ENCODE measurements at regions not wholly inside any gene's neighbourhood (a gene's known extent, or its start where the extent isn't known, plus 50 kb on each side); places are given as distances from the start of the nearest gene placed in this dataset.

DNA sequence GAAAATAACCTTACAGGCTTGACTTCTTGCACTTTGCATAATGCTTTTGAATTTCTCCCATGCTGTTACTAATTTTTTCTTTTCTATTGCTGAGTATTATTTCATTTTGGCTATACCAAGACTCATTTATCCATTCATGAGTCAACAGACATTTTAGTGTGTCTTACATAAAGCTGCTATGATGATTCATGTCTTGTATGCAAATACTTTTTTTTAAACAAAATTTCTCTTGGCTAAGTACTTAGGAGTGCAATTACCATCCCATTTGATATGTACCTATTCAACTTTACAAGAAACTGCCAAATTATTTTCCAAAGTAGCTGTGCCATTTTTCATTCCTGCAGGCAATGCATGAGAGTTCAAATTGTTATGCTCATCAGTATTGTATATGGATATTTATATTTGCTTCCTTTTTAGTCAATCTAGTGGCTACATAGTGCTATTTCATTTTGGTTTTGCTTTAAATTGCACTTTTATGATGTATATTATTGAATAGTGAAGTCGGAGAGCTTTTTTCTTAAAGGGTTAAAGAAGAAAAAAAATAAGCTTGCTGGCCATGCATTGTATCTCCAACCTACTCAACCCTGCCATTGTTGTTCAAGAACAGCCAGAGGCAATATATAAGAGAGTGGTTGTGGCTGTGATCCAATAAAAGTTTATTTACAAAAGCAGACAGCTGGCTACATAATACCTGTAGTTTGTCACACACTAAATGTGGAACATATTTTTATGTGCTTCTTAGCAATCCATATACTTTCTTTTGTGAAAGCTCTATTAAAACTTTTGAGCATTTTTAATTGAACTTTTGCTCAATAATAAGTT lies 862.8 kb downstream of the KCNT2 start:
- CTCF ChIA-PET: no interaction called here
- no TSS peak for BruUV-seq (replicated peaks)
- no peak overlapping the region for H2AFZ ChIP-seq

DNA sequence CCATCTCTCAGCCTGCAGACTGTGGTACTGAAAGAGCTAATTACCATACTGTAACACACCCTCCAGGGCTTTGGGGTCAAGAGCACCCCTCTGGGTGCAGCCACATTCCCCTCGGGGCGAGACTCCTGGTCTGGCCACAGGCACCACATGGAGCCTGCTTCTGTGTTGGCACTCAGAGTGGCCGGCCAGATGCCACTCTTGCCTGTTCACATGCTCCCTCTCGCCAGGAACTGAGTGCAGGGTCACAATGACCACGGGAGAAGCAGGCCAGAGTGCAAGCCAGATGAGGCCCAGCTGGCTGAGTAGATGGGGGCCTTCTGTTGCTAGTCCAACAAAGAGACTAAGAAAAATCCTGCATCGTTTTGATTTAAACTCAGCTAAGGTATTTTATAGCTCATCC lies 864.0 kb downstream of the KCNT2 start:
- Histone ChIP-seq H3K79me2 (ENCODE audit: low read depth) (no peaks in the 10 kb centered on the region), H3K9me3 (ENCODE audit: insufficient read depth, low read depth) (peaks cover 4% of the 10 kb centered on the region; the same call in 1 of the 2 replicates), H3K4me3 (no peak overlapping the region), H3F3A (ENCODE audit: insufficient read depth, low read depth) (no peaks in the 10 kb centered on the region), H3K36me3 (ENCODE audit: low read depth) (no peaks in the 10 kb centered on the region), H3K4me1 (replicated peaks; ENCODE audit: insufficient read depth) (no peaks in the 10 kb centered on the region), H3K9me2 (ENCODE audit: insufficient read depth) (no peaks in the 10 kb centered on the region), H2AFZ (no peak overlapping the region), H3K27me3 (ENCODE audit: insufficient read depth, low read depth) (no peaks in the 10 kb centered on the region), H4K20me1 (ENCODE audit: insufficient read depth) (no peaks in the 10 kb centered on the region), H3K4me2 (no peak overlapping the region), H3K27ac (no peak overlapping the region)
- no TSS peak for BruUV-seq (replicated peaks)
- TF ChIP-seq EZH2 (IDR thresholded peaks at IDR 0.05; ENCODE audit: low read depth): no peak
- TF ChIP-seq, protein P1, sequence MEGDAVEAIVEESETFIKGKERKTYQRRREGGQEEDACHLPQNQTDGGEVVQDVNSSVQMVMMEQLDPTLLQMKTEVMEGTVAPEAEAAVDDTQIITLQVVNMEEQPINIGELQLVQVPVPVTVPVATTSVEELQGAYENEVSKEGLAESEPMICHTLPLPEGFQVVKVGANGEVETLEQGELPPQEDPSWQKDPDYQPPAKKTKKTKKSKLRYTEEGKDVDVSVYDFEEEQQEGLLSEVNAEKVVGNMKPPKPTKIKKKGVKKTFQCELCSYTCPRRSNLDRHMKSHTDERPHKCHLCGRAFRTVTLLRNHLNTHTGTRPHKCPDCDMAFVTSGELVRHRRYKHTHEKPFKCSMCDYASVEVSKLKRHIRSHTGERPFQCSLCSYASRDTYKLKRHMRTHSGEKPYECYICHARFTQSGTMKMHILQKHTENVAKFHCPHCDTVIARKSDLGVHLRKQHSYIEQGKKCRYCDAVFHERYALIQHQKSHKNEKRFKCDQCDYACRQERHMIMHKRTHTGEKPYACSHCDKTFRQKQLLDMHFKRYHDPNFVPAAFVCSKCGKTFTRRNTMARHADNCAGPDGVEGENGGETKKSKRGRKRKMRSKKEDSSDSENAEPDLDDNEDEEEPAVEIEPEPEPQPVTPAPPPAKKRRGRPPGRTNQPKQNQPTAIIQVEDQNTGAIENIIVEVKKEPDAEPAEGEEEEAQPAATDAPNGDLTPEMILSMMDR (conservative IDR thresholded peaks at IDR 0.05): no peak
- ChIA-PET POLR2A (ENCODE audit: unreplicated experiment) (interaction anchor here (0.6 kb wide), 1 partner anchor 748 kb away, joined by 4 read pairs; no protein-coding TSS in a partner anchor), CTCF (no interaction called here)
- DNase-seq: no peak
- intact Hi-C loops (cut with micrococcal nuclease; ENCODE audit: unreplicated experiment): no loop called here

More for the DNA sequence above, 862.8 kb downstream of the KCNT2 start:
- no peaks in the 10 kb centered on the region for H3K79me2 ChIP-seq (ENCODE audit: low read depth)
- H3K4me2 ChIP-seq: no peak overlapping the region
- H3K9me3 ChIP-seq (ENCODE audit: insufficient read depth, low read depth): peaks cover 4% of the 10 kb centered on the region; the same call in 1 of the 2 replicates
- no peak for DNase-seq
- H3K9me2 ChIP-seq (ENCODE audit: insufficient read depth): no peaks in the 10 kb centered on the region
- H3K4me3 ChIP-seq: no peak overlapping the region
- POLR2A ChIA-PET (ENCODE audit: unreplicated experiment): no interaction called here
- TF ChIP-seq EZH2 (IDR thresholded peaks at IDR 0.05; ENCODE audit: low read depth): no peak
- TF ChIP-seq, protein P1 (conservative IDR thresholded peaks at IDR 0.05): no peak
- H3F3A ChIP-seq (ENCODE audit: insufficient read depth, low read depth): no peaks in the 10 kb centered on the region
- H3K4me1 ChIP-seq (replicated peaks; ENCODE audit: insufficient read depth): no peaks in the 10 kb centered on the region
- intact Hi-C loops (cut with micrococcal nuclease; ENCODE audit: unreplicated experiment): no loop called here
- H3K27me3 ChIP-seq (ENCODE audit: insufficient read depth, low read depth): no peaks in the 10 kb centered on the region
- H3K36me3 ChIP-seq (ENCODE audit: low read depth): no peaks in the 10 kb centered on the region
- no peak overlapping the region for H3K27ac ChIP-seq
- no peaks in the 10 kb centered on the region for H4K20me1 ChIP-seq (ENCODE audit: insufficient read depth)

DNA sequence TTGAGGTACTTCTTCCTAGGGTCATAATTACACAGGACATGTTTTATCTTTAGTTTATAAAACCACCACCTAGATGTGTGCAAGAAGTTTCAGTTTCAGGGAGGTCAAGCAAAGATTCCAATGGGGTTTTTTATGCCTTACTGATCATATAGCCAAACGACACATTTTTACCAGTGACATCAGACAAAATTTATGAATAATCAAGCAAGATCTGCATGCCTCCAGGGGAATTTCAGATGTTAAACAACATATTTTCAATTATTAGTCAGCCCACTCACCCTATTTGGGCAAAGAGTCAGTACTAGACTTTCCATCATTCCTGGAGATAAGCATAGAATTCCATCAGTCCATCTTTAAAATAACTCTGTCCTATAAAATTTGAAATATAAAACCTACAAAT lies 867.4 kb downstream of the KCNT2 start:
- TF ChIP-seq, protein P1 (conservative IDR thresholded peaks at IDR 0.05): no peak
- no peak for TF ChIP-seq EZH2 (IDR thresholded peaks at IDR 0.05; ENCODE audit: low read depth)
- Histone ChIP-seq H2AFZ (no peak overlapping the region), H3K36me3 (ENCODE audit: low read depth) (no peaks in the 10 kb centered on the region), H3K9me2 (ENCODE audit: insufficient read depth) (no peaks in the 10 kb centered on the region), H3K27ac (no peak overlapping the region), H3K27me3 (ENCODE audit: insufficient read depth, low read depth) (no peaks in the 10 kb centered on the region), H3K4me2 (no peak overlapping the region), H4K20me1 (ENCODE audit: insufficient read depth) (no peaks in the 10 kb centered on the region), H3K9me3 (ENCODE audit: insufficient read depth, low read depth) (no peaks in the 10 kb centered on the region), H3K4me1 (replicated peaks; ENCODE audit: insufficient read depth) (no peaks in the 10 kb centered on the region), H3K79me2 (ENCODE audit: low read depth) (no peaks in the 10 kb centered on the region), H3F3A (ENCODE audit: insufficient read depth, low read depth) (no peaks in the 10 kb centered on the region), H3K4me3 (no peak overlapping the region)
- intact Hi-C loops (cut with micrococcal nuclease; ENCODE audit: unreplicated experiment): no loop called here
- ChIA-PET CTCF (no interaction called here), POLR2A (ENCODE audit: unreplicated experiment) (no interaction called here)
- DNase-seq: no peak
- no TSS peak for BruUV-seq (replicated peaks)

All from PC-9 (cell line).